Activated CD4-positive, alpha-beta memory T cell treated with anti-CD3 and anti-CD28 coated beads, Interleukin-2, amount 10 ng/mL, durations not matched to agents 7 days and 5 days (primary cell): ENCODE measurements at regions not wholly inside any gene's neighbourhood (a gene's known extent, or its start where the extent isn't known, plus 50 kb on each side); places are given as distances from the start of the nearest gene placed in this dataset.
"Not testable (repeated sequence)": the region's sequence is repeated elsewhere in the genome, so short reads cannot be mapped to it uniquely, and the experiment has no call there.

Experiments
- CTCF ChIA-PET: fragments of 350-600 bp; sonication (Branson Sonifier 250); formaldehyde crosslinking; loops from one replicate; lab custom pipeline; 2021; ENCODE audit warnings: antibody characterized with exemption, inconsistent platforms; lab: Charles Lee
- POLR2A ChIA-PET: fragments of 350-600 bp; sonication (Branson Sonifier 250); formaldehyde crosslinking; loops from one replicate; lab custom pipeline; 2021; ENCODE audit warnings: antibody characterized with exemption; lab: Charles Lee
- DNase-seq: peaks from one replicate; pipeline ENCODE4 v3.0.0-alpha.2; 2020
- H3K27ac Mint-ChIP-seq: one replicate; pipeline ENCODE4 v1.8.0; 2021; ENCODE audit warnings: mild to moderate bottlenecking, mixed read lengths
- H3K27me3 Mint-ChIP-seq: one replicate; pipeline ENCODE4 v1.8.0; 2021; ENCODE audit warnings: mixed read lengths
- H3K36me3 Mint-ChIP-seq: one replicate; pipeline ENCODE4 v1.8.0; 2021; ENCODE audit warnings: low read depth, mixed read lengths
- H3K4me1 Mint-ChIP-seq: one replicate; pipeline ENCODE4 v1.8.0; 2021; ENCODE audit warnings: mixed read lengths
- H3K4me3 Mint-ChIP-seq: one replicate; pipeline ENCODE4 v1.8.0; 2021; ENCODE audit warnings: mild to moderate bottlenecking, mixed read lengths
- H3K9me3 Mint-ChIP-seq: one replicate; pipeline ENCODE4 v1.8.0; 2021; ENCODE audit warnings: mixed read lengths

GRCh38 chr14:36430169-36430568 lies 89.9 kb downstream of the NKX2-1 start:
- no peaks in the 10 kb centered on the region for H3K27me3 Mint-ChIP-seq
- ChIA-PET CTCF (no interaction called here), POLR2A (no interaction called here)
- H3K36me3 Mint-ChIP-seq: no peaks in the 10 kb centered on the region
- H3K9me3 Mint-ChIP-seq: no peaks in the 10 kb centered on the region
- no peak overlapping the region for H3K4me3 Mint-ChIP-seq
- no peak for DNase-seq
- no peak overlapping the region for H3K27ac Mint-ChIP-seq
- no peaks in the 10 kb centered on the region for H3K4me1 Mint-ChIP-seq

- Mint-ChIP-seq H3K4me3 (no peak overlapping the region), H3K4me1 (no peaks in the 10 kb centered on the region), H3K9me3 (no peaks in the 10 kb centered on the region), H3K27me3 (no peaks in the 10 kb centered on the region), H3K27ac (no peak overlapping the region), H3K36me3 (no peaks in the 10 kb centered on the region)
- no peak for DNase-seq
- POLR2A ChIA-PET: no interaction called here
- CTCF ChIA-PET: no interaction called here
These were observed 90.3 kb downstream of the NKX2-1 start for GRCh38 chr14:36429692-36430091.

- POLR2A ChIA-PET: no interaction called here
These were observed 91.7 kb downstream of the NKX2-1 start for GRCh38 chr14:36428350-36428749.

GRCh38 chr14:36426836-36427235 lies 93.2 kb downstream of the NKX2-1 start:
- CTCF ChIA-PET: no interaction called here
- Mint-ChIP-seq H3K27me3 (no peaks in the 10 kb centered on the region), H3K27ac (no peak overlapping the region), H3K4me1 (no peaks in the 10 kb centered on the region), H3K9me3 (no peaks in the 10 kb centered on the region), H3K36me3 (no peaks in the 10 kb centered on the region), H3K4me3 (no peak overlapping the region)
- POLR2A ChIA-PET: no interaction called here
- DNase-seq: no peak

More at GRCh38 chr14:36428350-36428749, 91.7 kb downstream of the NKX2-1 start:
- H3K36me3 Mint-ChIP-seq: no peaks in the 10 kb centered on the region
- no peak overlapping the region for H3K4me3 Mint-ChIP-seq
- H3K9me3 Mint-ChIP-seq: no peaks in the 10 kb centered on the region
- no peaks in the 10 kb centered on the region for H3K27me3 Mint-ChIP-seq
- CTCF ChIA-PET: no interaction called here
- DNase-seq: no peak
- H3K27ac Mint-ChIP-seq: no peak overlapping the region
- no peaks in the 10 kb centered on the region for H3K4me1 Mint-ChIP-seq

- CTCF ChIA-PET: no interaction called here
These were observed 93.9 kb downstream of the NKX2-1 start for GRCh38 chr14:36426113-36426512.

GRCh38 chr14:36424478-36425102 lies 95.4 kb downstream of the NKX2-1 start:
- Mint-ChIP-seq H3K4me1 (no peaks in the 10 kb centered on the region), H3K27me3 (no peaks in the 10 kb centered on the region), H3K27ac (no peak overlapping the region), H3K9me3 (no peaks in the 10 kb centered on the region), H3K4me3 (no peak overlapping the region), H3K36me3 (no peaks in the 10 kb centered on the region)
- ChIA-PET POLR2A (no interaction called here), CTCF (no interaction called here)
- DNase-seq: no peak

More at GRCh38 chr14:36426113-36426512, 93.9 kb downstream of the NKX2-1 start:
- Mint-ChIP-seq H3K4me1 (no peaks in the 10 kb centered on the region), H3K36me3 (no peaks in the 10 kb centered on the region), H3K27ac (no peak overlapping the region), H3K9me3 (no peaks in the 10 kb centered on the region), H3K27me3 (no peaks in the 10 kb centered on the region), H3K4me3 (no peak overlapping the region)
- POLR2A ChIA-PET: no interaction called here
- DNase-seq: no peak

- Mint-ChIP-seq H3K4me3 (no peak overlapping the region), H3K36me3 (no peaks in the 10 kb centered on the region), H3K27ac (no peak overlapping the region), H3K9me3 (no peaks in the 10 kb centered on the region), H3K27me3 (no peaks in the 10 kb centered on the region), H3K4me1 (no peaks in the 10 kb centered on the region)
- no peak for DNase-seq
- CTCF ChIA-PET: no interaction called here
- POLR2A ChIA-PET: no interaction called here
These were observed 96.6 kb downstream of the NKX2-1 start for GRCh38 chr14:36423430-36423829.

- Mint-ChIP-seq H3K4me3 (no peak overlapping the region), H3K9me3 (no peaks in the 10 kb centered on the region), H3K36me3 (no peaks in the 10 kb centered on the region), H3K27ac (no peak overlapping the region), H3K27me3 (no peaks in the 10 kb centered on the region), H3K4me1 (no peaks in the 10 kb centered on the region)
- no peak for DNase-seq
- POLR2A ChIA-PET: no interaction called here
- CTCF ChIA-PET: no interaction called here
These were observed 99.8 kb upstream of the MBIP start for GRCh38 chr14:36420149-36420687.

- H3K4me1 Mint-ChIP-seq: no peaks in the 10 kb centered on the region
- ChIA-PET CTCF (no interaction called here), POLR2A (no interaction called here)
- H3K27ac Mint-ChIP-seq: no peak overlapping the region
- no peak for DNase-seq
- no peaks in the 10 kb centered on the region for H3K27me3 Mint-ChIP-seq
- H3K9me3 Mint-ChIP-seq: no peaks in the 10 kb centered on the region
- H3K4me3 Mint-ChIP-seq: no peak overlapping the region
- no peaks in the 10 kb centered on the region for H3K36me3 Mint-ChIP-seq
These were observed 98.5 kb upstream of the MBIP start for GRCh38 chr14:36418937-36419336.

- H3K4me3 Mint-ChIP-seq, POLR2A ChIA-PET: not testable (repeated sequence)
These were observed 91.5 kb upstream of the MBIP start for GRCh38 chr14:36411951-36412350.

GRCh38 chr14:36408388-36408787 lies 88.0 kb upstream of the MBIP start:
- no peaks in the 10 kb centered on the region for H3K27me3 Mint-ChIP-seq
- no peak overlapping the region for H3K4me3 Mint-ChIP-seq
- H3K4me1 Mint-ChIP-seq: no peaks in the 10 kb centered on the region
- ChIA-PET POLR2A (no interaction called here), CTCF (no interaction called here)
- H3K9me3 Mint-ChIP-seq: peaks cover 4% of the 10 kb centered on the region
- no peak for DNase-seq
- H3K27ac Mint-ChIP-seq: no peak overlapping the region
- no peaks in the 10 kb centered on the region for H3K36me3 Mint-ChIP-seq

More at GRCh38 chr14:36411951-36412350, 91.5 kb upstream of the MBIP start:
- H3K27ac Mint-ChIP-seq, H3K36me3 Mint-ChIP-seq, H3K4me1 Mint-ChIP-seq, H3K27me3 Mint-ChIP-seq, DNase-seq, CTCF ChIA-PET, H3K9me3 Mint-ChIP-seq: not testable (repeated sequence)

- POLR2A ChIA-PET: no interaction called here
These were observed 85.3 kb upstream of the MBIP start for GRCh38 chr14:36405589-36406274.

GRCh38 chr14:36402867-36403266 lies 82.4 kb upstream of the MBIP start:
- POLR2A ChIA-PET: no interaction called here
- H3K4me3 Mint-ChIP-seq: no peak overlapping the region
- CTCF ChIA-PET: no interaction called here

More at GRCh38 chr14:36405589-36406274, 85.3 kb upstream of the MBIP start:
- DNase-seq: no peak
- Mint-ChIP-seq H3K27ac (no peak overlapping the region), H3K36me3 (no peaks in the 10 kb centered on the region), H3K4me3 (no peak overlapping the region), H3K9me3 (peaks cover 3% of the 10 kb centered on the region), H3K27me3 (no peaks in the 10 kb centered on the region), H3K4me1 (no peaks in the 10 kb centered on the region)
- CTCF ChIA-PET: interaction anchor here (0.6 kb wide), 1 partner anchor 267 kb away, joined by 3 read pairs; no protein-coding TSS in a partner anchor

More at GRCh38 chr14:36402867-36403266, 82.4 kb upstream of the MBIP start:
- no peaks in the 10 kb centered on the region for H3K27me3 Mint-ChIP-seq
- H3K27ac Mint-ChIP-seq: no peak overlapping the region
- no peaks in the 10 kb centered on the region for H3K36me3 Mint-ChIP-seq
- DNase-seq: no peak
- no peaks in the 10 kb centered on the region for H3K9me3 Mint-ChIP-seq
- H3K4me1 Mint-ChIP-seq: no peaks in the 10 kb centered on the region
